MCF 10A (cell line): ENCODE measurements at regions not wholly inside any gene's neighbourhood (a gene's known extent, or its start where the extent isn't known, plus 50 kb on each side); places are given as distances from the start of the nearest gene placed in this dataset.

Experiments
- BruUV-seq: library from RNA; stranded (reverse); fragments of 400-500 nt; replicated peaks from 2 replicates; lab custom pipeline; 2021; lab: Mats Ljungman, UMichigan
- CTCF ChIA-PET: fragments of 300-600 bp; sonication (Branson Sonifier 250); formaldehyde crosslinking; extraction: SDS; loops from one replicate; lab custom pipeline; 2021; ENCODE audit warnings: antibody characterized with exemption, inconsistent platforms; lab: Yijun Ruan, JAX
- POLR2A ChIA-PET: fragments of 300-600, 350-650 bp; sonication (Branson Sonifier 250); formaldehyde crosslinking; extraction: SDS; loops from one replicate; lab custom pipeline; 2020; ENCODE audit warnings: antibody characterized with exemption, inconsistent platforms; lab: Yijun Ruan, JAX
- DNase-seq: peaks from one replicate; pipeline ENCODE4 v3.0.0-alpha.2; 2018; ENCODE audit not compliant: unreplicated experiment
- H3K27ac Mint-ChIP-seq: one replicate; pipeline ENCODE4 v1.8.0; 2022; ENCODE audit warnings: mild to moderate bottlenecking, low read depth, mixed read lengths; ENCODE audit not compliant: unreplicated experiment
- H3K27me3 Mint-ChIP-seq: one replicate; pipeline ENCODE4 v1.8.0; 2022; ENCODE audit warnings: mixed read lengths; ENCODE audit not compliant: insufficient read depth, unreplicated experiment
- H3K36me3 Mint-ChIP-seq: one replicate; pipeline ENCODE4 v1.8.0; 2022; ENCODE audit warnings: mild to moderate bottlenecking, moderate library complexity, mixed read lengths; ENCODE audit not compliant: insufficient read depth, unreplicated experiment
- H3K4me1 Mint-ChIP-seq: one replicate; pipeline ENCODE4 v1.8.0; 2022; ENCODE audit warnings: mixed read lengths; ENCODE audit not compliant: insufficient read depth, unreplicated experiment
- H3K4me3 Mint-ChIP-seq: one replicate; pipeline ENCODE4 v1.8.0; 2022; ENCODE audit warnings: mild to moderate bottlenecking, moderate library complexity, mixed read lengths; ENCODE audit not compliant: unreplicated experiment
- H3K9me3 Mint-ChIP-seq: one replicate; pipeline ENCODE4 v1.8.0; 2022; ENCODE audit warnings: mixed read lengths; ENCODE audit not compliant: unreplicated experiment
- intact Hi-C: fragments of 100-400 bp; cut with micrococcal nuclease; formaldehyde crosslinking; loops from 2 replicates; pipeline ENCODE4 v1.14.1; 2022
- TF ChIP-seq, protein P1 (sequence below): fragments of 200-600 bp; IDR thresholded peaks from one replicate; pipeline ENCODE4 v1.8.0; 2022; ENCODE audit warnings: antibody characterized with exemption, mild to moderate bottlenecking; ENCODE audit not compliant: unreplicated experiment

DNA sequence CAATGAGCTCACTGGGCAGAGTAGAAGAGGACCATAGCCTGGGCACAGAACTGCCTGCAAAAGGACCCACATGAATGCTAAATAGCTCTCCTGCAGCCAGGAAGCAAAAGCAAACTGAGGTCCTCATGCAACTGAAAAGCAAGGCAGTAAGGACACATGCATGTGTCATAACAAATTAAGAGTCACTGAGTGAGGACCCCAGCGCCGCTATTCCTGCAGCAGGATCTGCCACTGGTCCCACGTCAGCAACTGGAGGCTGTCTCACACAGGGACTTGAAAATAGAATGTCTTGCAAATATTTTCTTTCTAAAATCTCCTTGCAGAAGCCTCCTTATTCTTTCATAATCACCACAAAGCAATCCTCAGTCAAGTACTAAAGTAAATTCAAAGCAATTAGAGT lies 559.6 kb upstream of the DAB1 start:
- DNase-seq: no peak
- no peak overlapping the region for H3K4me3 Mint-ChIP-seq
- POLR2A ChIA-PET: no interaction called here
- no peak overlapping the region for H3K27ac Mint-ChIP-seq
- no peaks in the 10 kb centered on the region for H3K4me1 Mint-ChIP-seq
- H3K9me3 Mint-ChIP-seq: no peaks in the 10 kb centered on the region
- TF ChIP-seq, protein P1, sequence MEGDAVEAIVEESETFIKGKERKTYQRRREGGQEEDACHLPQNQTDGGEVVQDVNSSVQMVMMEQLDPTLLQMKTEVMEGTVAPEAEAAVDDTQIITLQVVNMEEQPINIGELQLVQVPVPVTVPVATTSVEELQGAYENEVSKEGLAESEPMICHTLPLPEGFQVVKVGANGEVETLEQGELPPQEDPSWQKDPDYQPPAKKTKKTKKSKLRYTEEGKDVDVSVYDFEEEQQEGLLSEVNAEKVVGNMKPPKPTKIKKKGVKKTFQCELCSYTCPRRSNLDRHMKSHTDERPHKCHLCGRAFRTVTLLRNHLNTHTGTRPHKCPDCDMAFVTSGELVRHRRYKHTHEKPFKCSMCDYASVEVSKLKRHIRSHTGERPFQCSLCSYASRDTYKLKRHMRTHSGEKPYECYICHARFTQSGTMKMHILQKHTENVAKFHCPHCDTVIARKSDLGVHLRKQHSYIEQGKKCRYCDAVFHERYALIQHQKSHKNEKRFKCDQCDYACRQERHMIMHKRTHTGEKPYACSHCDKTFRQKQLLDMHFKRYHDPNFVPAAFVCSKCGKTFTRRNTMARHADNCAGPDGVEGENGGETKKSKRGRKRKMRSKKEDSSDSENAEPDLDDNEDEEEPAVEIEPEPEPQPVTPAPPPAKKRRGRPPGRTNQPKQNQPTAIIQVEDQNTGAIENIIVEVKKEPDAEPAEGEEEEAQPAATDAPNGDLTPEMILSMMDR: no peak
- CTCF ChIA-PET: no interaction called here
- intact Hi-C loops: no loop called here
- no peaks in the 10 kb centered on the region for H3K36me3 Mint-ChIP-seq
- no TSS peak for BruUV-seq
- H3K27me3 Mint-ChIP-seq: peaks cover 30% of the 10 kb centered on the region

DNA sequence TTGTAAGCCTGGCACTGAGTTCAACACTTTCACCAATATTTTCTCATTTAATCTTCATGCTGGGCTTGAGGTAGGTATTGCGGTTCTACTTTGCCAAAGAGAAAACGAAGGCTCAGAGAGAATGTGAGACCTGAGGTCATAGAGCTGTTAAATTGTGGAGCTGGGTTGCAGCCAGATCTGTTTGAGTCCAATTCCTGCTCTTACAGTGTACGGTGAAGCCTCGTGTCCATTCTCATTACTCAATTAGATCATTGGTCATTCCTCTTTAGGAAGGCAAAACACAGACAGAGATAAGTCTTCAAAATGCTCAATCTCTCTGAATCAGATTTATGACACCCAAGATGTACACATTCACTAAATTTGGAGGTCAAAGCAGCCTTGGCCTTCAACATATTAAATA lies 559.0 kb upstream of the DAB1 start:
- peaks cover under 1% of the 10 kb centered on the region for H3K9me3 Mint-ChIP-seq
- H3K27me3 Mint-ChIP-seq: peaks cover 30% of the 10 kb centered on the region
- CTCF ChIA-PET: no interaction called here
- H3K36me3 Mint-ChIP-seq: no peaks in the 10 kb centered on the region
- H3K4me1 Mint-ChIP-seq: no peaks in the 10 kb centered on the region
- DNase-seq: no peak
- H3K27ac Mint-ChIP-seq: no peak overlapping the region
- BruUV-seq: no TSS peak
- POLR2A ChIA-PET: no interaction called here
- intact Hi-C loops: no loop called here
- TF ChIP-seq, protein P1: no peak
- H3K4me3 Mint-ChIP-seq: no peak overlapping the region

DNA sequence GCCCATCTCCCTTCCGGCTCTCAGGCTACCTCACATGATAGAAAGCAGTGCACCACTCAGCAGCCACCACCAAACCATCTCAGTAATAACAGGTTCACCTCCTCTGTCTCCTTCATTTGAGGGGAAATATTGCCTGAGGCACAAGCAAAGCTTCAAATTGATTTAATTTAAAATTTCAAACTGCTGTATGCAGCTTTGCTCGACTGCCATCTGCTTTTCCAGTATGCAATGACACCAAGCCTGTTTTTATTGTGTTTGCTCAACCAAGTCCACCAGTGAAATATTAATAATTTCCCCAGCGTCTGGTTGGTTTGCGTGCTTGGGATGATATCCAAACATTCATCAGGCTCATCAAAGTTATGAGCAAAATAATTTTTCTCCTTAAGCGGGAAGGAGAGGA lies 552.4 kb upstream of the DAB1 start:
- POLR2A ChIA-PET: no interaction called here

DNA sequence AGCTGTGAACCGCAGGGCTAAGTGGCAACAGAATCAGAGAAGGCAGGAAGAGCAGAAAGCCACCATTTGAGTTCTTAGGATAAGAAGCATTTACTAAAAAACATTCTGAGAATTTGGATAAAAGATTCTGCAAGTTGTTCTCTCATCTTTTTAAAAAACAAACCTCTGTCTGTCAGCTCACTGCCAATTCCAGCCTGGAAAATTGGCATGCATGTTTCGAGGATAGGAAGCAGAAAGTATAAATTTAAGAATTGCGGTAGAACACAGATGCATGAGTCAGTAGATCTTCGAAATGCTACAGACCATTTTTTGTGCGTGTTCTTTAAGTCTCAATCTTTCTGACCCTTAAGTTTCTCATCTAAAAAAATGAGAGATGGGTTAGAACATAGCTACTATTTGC lies 544.5 kb upstream of the DAB1 start:
- intact Hi-C loops: no loop called here
- ChIA-PET POLR2A (no interaction called here), CTCF (interaction anchor here (0.9 kb wide), 1 partner anchor 78 kb away, joined by 3 read pairs; no protein-coding TSS in a partner anchor)
- Mint-ChIP-seq H3K36me3 (no peaks in the 10 kb centered on the region), H3K9me3 (peaks cover 7% of the 10 kb centered on the region), H3K27ac (no peak overlapping the region), H3K4me3 (no peak overlapping the region), H3K27me3 (no peaks in the 10 kb centered on the region), H3K4me1 (no peaks in the 10 kb centered on the region)
- BruUV-seq: no TSS peak
- TF ChIP-seq, protein P1: no peak
- DNase-seq: no peak

More for the DNA sequence above, 552.4 kb upstream of the DAB1 start:
- Mint-ChIP-seq H3K4me3 (no peak overlapping the region), H3K9me3 (peaks cover 20% of the 10 kb centered on the region), H3K4me1 (no peaks in the 10 kb centered on the region), H3K27me3 (peaks cover 11% of the 10 kb centered on the region), H3K27ac (no peak overlapping the region), H3K36me3 (no peaks in the 10 kb centered on the region)
- intact Hi-C loops: no loop called here
- TF ChIP-seq, protein P1: no peak
- CTCF ChIA-PET: no interaction called here
- BruUV-seq: no TSS peak
- no peak for DNase-seq
